ENCODE measurements at regions not wholly inside any gene's neighbourhood (a gene's known extent, or its start where the extent isn't known, plus 50 kb on each side); places are given as distances from the start of the nearest gene placed in this dataset.

GRCh38 chr5:90290648-90291047 is 118.9 kb downstream of the CETN3 start:
- Histone ChIP-seq H3K9ac (ENCODE audit: low read length) (no peak overlapping the region), H3K79me2 (ENCODE audit: insufficient read depth, low read length) (no peaks in the 10 kb centered on the region), H2AFZ (ENCODE audit: low read depth, low read length, severe bottlenecking) (no peak overlapping the region), H3K36me3 (ENCODE audit: low read length) (no peaks in the 10 kb centered on the region), H3F3A (ENCODE audit: insufficient read depth) (no peaks in the 10 kb centered on the region), H3K9me3 (ENCODE audit: insufficient read depth, low read length) (no peaks in the 10 kb centered on the region), H3K27ac (ENCODE audit: low read depth, low read length) (no peak overlapping the region), H3K9me2 (replicated peaks; ENCODE audit: insufficient read depth, low read length) (no peaks in the 10 kb centered on the region; the same call in 1 of the 2 replicates), H3K4me2 (ENCODE audit: low read depth, low read length, poor library complexity, severe bottlenecking) (no peak overlapping the region), H3K27me3 (ENCODE audit: low read length) (peaks cover 5% of the 10 kb centered on the region; the same call in 1 of the 2 replicates), H4K20me1 (ENCODE audit: low read depth, low read length) (no peaks in the 10 kb centered on the region), H3K4me3 (ENCODE audit: insufficient read depth, low read length, poor library complexity, severe bottlenecking) (no peak overlapping the region)
- TF ChIP-seq EZH2phosphoT487 (conservative IDR thresholded peaks at IDR 0.05; ENCODE audit: low read length) (no peak), CTCF (IDR thresholded peaks at IDR 0.05; ENCODE audit: insufficient read depth, low read length, poor library complexity, severe bottlenecking) (no peak)

GRCh38 chr5:90289837-90290236 is 119.7 kb downstream of the CETN3 start:
- H3K9me3 ChIP-seq (ENCODE audit: insufficient read depth, low read length) = no peaks in the 10 kb centered on the region
- TF ChIP-seq EZH2phosphoT487 (conservative IDR thresholded peaks at IDR 0.05; ENCODE audit: low read length) = no peak
- TF ChIP-seq CTCF (IDR thresholded peaks at IDR 0.05; ENCODE audit: insufficient read depth, low read length, poor library complexity, severe bottlenecking) = no peak
- no peaks in the 10 kb centered on the region for H3F3A ChIP-seq (ENCODE audit: insufficient read depth)
- peaks cover 5% of the 10 kb centered on the region; the same call in 1 of the 2 replicates for H3K27me3 ChIP-seq (ENCODE audit: low read length)
- no peak overlapping the region for H3K9ac ChIP-seq (ENCODE audit: low read length)
- H2AFZ ChIP-seq (ENCODE audit: low read depth, low read length, severe bottlenecking) = no peak overlapping the region
- no peak overlapping the region for H3K27ac ChIP-seq (ENCODE audit: low read depth, low read length)
- H3K4me3 ChIP-seq (ENCODE audit: insufficient read depth, low read length, poor library complexity, severe bottlenecking) = no peak overlapping the region
- no peaks in the 10 kb centered on the region; the same call in 1 of the 2 replicates for H3K9me2 ChIP-seq (replicated peaks; ENCODE audit: insufficient read depth, low read length)
- H4K20me1 ChIP-seq (ENCODE audit: low read depth, low read length) = no peaks in the 10 kb centered on the region
- H3K4me2 ChIP-seq (ENCODE audit: low read depth, low read length, poor library complexity, severe bottlenecking) = no peak overlapping the region
- H3K79me2 ChIP-seq (ENCODE audit: insufficient read depth, low read length) = no peaks in the 10 kb centered on the region
- H3K36me3 ChIP-seq (ENCODE audit: low read length) = no peaks in the 10 kb centered on the region

- Histone ChIP-seq H3K4me2 (ENCODE audit: low read depth, low read length, poor library complexity, severe bottlenecking) (no peak overlapping the region), H3K36me3 (ENCODE audit: low read length) (no peaks in the 10 kb centered on the region), H3K27ac (ENCODE audit: low read depth, low read length) (no peak overlapping the region), H2AFZ (ENCODE audit: low read depth, low read length, severe bottlenecking) (no peak overlapping the region), H3K9me2 (replicated peaks; ENCODE audit: insufficient read depth, low read length) (no peaks in the 10 kb centered on the region; the same call in 1 of the 2 replicates), H4K20me1 (ENCODE audit: low read depth, low read length) (no peaks in the 10 kb centered on the region), H3K27me3 (ENCODE audit: low read length) (peaks cover 5% of the 10 kb centered on the region; the same call in 1 of the 2 replicates), H3K79me2 (ENCODE audit: insufficient read depth, low read length) (no peaks in the 10 kb centered on the region), H3K9ac (ENCODE audit: low read length) (no peak overlapping the region), H3F3A (ENCODE audit: insufficient read depth) (no peaks in the 10 kb centered on the region), H3K4me3 (ENCODE audit: insufficient read depth, low read length, poor library complexity, severe bottlenecking) (no peak overlapping the region), H3K9me3 (ENCODE audit: insufficient read depth, low read length) (no peaks in the 10 kb centered on the region)
- TF ChIP-seq CTCF (IDR thresholded peaks at IDR 0.05; ENCODE audit: insufficient read depth, low read length, poor library complexity, severe bottlenecking) (no peak), EZH2phosphoT487 (conservative IDR thresholded peaks at IDR 0.05; ENCODE audit: low read length) (no peak)
Observed at GRCh38 chr5:90287036-90287435, 122.5 kb downstream of the CETN3 start.

All from SU-DHL-6 (cell line).